GM12864 (cell line): ENCODE measurements at regions not wholly inside any gene's neighbourhood (a gene's known extent, or its start where the extent isn't known, plus 50 kb on each side); places are given as distances from the start of the nearest gene placed in this dataset.

ENCODE experiments used
- DNase-seq: peaks from one replicate; pipeline ENCODE4 v3.0.0-alpha.2; 2011; ENCODE audit warnings: low read depth
- H3K4me3 ChIP-seq: 2 replicates; pipeline ENCODE4 v1.5.1; 2011; ENCODE audit warnings: mild to moderate bottlenecking, low read depth, low read length, control low read depth
- CTCF ChIP-seq: IDR thresholded peaks from 2 replicates; pipeline ENCODE4 v1.5.1; 2011; ENCODE audit warnings: low read depth, mild to moderate bottlenecking, moderate library complexity, low read length, control low read depth, inconsistent platforms; ENCODE audit errors: missing control alignments

DNA sequence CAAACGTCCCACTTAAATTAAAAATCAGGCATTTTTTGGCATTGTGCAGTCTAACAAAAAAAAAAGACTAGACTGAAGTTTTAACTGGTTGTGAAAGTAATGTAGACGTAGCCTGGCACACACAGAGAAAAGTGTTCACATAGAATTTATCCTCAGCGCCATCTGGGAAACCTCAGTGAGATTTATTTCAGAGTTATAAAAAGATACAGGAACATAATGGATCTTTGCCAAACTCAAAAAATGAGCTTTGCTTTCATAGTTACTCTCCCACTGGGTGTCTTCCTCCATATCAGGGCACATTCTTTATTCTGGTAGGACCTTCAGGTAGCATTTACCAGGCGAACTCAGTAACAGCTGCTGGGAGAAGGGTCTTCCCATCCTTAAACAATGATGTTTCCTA is 532.4 kb upstream of the SALL3 start:
- no peak for TF ChIP-seq CTCF
- DNase-seq, result no peak
- H3K4me3 ChIP-seq, result no peak overlapping the region

GRCh38 chr18:78448106-78448505 is 531.5 kb upstream of the SALL3 start:
- no peak for TF ChIP-seq CTCF
- no peak overlapping the region for H3K4me3 ChIP-seq
- no peak for DNase-seq

GRCh38 chr18:78448591-78448990 is 531.0 kb upstream of the SALL3 start:
- DNase-seq, result no peak
- no peak overlapping the region for H3K4me3 ChIP-seq
- no peak for TF ChIP-seq CTCF

GRCh38 chr18:78454221-78454620 is 525.4 kb upstream of the SALL3 start:
- no peak for DNase-seq
- no peak for TF ChIP-seq CTCF
- H3K4me3 ChIP-seq, result no peak overlapping the region

- no peak for TF ChIP-seq CTCF
- no peak for DNase-seq
- no peak overlapping the region for H3K4me3 ChIP-seq
Observed at GRCh38 chr18:78455386-78455785, 524.2 kb upstream of the SALL3 start.

DNA sequence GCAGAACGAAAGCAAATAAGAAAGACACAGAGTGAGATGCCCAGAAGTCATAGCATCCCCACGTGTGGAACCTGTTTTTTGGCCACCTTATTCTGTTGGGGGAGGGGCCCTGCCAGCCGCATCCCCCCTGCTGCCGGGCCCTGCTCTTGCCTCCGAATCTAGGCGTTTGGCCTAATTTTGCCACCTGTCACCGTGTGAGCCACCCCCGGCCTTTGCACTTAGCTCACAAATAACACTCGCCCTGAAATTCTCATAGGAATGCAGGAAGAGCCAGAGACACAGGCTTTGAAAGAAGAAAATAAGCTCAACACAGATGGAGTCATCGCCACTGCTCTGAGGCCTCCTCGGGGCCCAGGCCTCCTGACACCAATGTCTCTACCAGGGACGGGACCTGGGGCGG is 522.6 kb upstream of the SALL3 start:
- no peak overlapping the region for H3K4me3 ChIP-seq
- TF ChIP-seq CTCF, result no peak
- no peak for DNase-seq

DNA sequence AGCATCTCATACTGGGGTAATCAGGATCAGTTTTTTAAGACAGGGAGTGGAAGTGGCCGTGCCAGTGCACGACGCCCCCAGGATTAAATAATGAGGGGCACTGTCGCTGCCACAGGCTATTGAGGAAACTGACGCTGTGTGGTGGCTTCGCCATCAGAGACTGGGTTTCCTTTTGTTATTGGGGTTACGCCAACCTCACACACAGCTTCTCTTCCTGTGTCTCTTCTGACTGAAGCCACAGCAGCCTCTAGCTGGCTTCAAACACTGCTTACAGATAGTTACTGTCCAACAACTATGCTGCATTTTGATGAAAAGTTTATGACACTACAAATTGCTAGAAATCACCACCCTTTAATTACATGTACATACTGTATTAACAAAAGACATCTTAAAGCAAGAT is 521.9 kb upstream of the SALL3 start:
- no peak overlapping the region for H3K4me3 ChIP-seq
- DNase-seq, result no peak
- TF ChIP-seq CTCF, result no peak
